PFSK-1 (cell line): ENCODE measurements at regions not wholly inside any gene's neighbourhood (a gene's known extent, or its start where the extent isn't known, plus 50 kb on each side); places are given as distances from the start of the nearest gene placed in this dataset.

Experiments
- FOXP2 ChIP-seq: optimal IDR thresholded peaks from 2 replicates; pipeline ENCODE3; 2011; ENCODE audit warnings: borderline replicate concordance, control low read depth, inconsistent platforms; ENCODE audit not compliant: insufficient read depth; ENCODE audit errors: extremely low read length, extremely low read depth
- POLR2AphosphoS5 ChIP-seq: IDR thresholded peaks from 2 replicates; pipeline ENCODE4 v1.6.1; 2012; ENCODE audit warnings: low read depth, mild to moderate bottlenecking, control low read depth, low read length, moderate library complexity
- REST ChIP-seq, 2 experiments: IDR thresholded peaks; 2 replicates each; pipeline versions ENCODE4 v1.6.1 to v1.8.0; 2011 to 2012; ENCODE audit warnings: low read depth in 2 of 2, low read length in 2 of 2, control low read depth in 1 of 2, inconsistent platforms in 1 of 2, mild to moderate bottlenecking in 1 of 2, moderate library complexity in 1 of 2; ENCODE audit not compliant: insufficient read depth in 1 of 2
- SIN3A ChIP-seq: IDR thresholded peaks from 2 replicates; pipeline ENCODE4 v1.6.1; 2012; ENCODE audit warnings: mild to moderate bottlenecking, low read length, moderate library complexity, borderline replicate concordance; ENCODE audit not compliant: insufficient read depth
- TAF1 ChIP-seq: IDR thresholded peaks from 2 replicates; pipeline ENCODE4 v1.6.1; 2012; ENCODE audit warnings: low read length, control low read depth, borderline replicate concordance; ENCODE audit not compliant: insufficient read depth

- TF ChIP-seq SIN3A = no peak
- TF ChIP-seq REST (IDR thresholded peaks at IDR 0.05; ENCODE audit: insufficient read depth in 1 of 2, low read depth in 2 of 2, low read length in 2 of 2) = no peak
- TF ChIP-seq TAF1 = no peak
- no peak for TF ChIP-seq POLR2AphosphoS5
- TF ChIP-seq FOXP2 = no peak
Measured at GRCh38 chr5:165420493-165420892, 1915.1 kb downstream of the MAT2B start.

GRCh38 chr5:165423697-165424299 is 1918.4 kb downstream of the MAT2B start:
- no peak for TF ChIP-seq TAF1
- no peak for TF ChIP-seq REST (IDR thresholded peaks at IDR 0.05; ENCODE audit: insufficient read depth in 1 of 2, low read depth in 2 of 2, low read length in 2 of 2)
- TF ChIP-seq FOXP2 = no peak
- TF ChIP-seq POLR2AphosphoS5 = no peak
- no peak for TF ChIP-seq SIN3A

- no peak for TF ChIP-seq REST (IDR thresholded peaks at IDR 0.05; ENCODE audit: insufficient read depth in 1 of 2, low read depth in 2 of 2, low read length in 2 of 2)
- no peak for TF ChIP-seq POLR2AphosphoS5
- TF ChIP-seq TAF1 = no peak
- TF ChIP-seq SIN3A = no peak
- no peak for TF ChIP-seq FOXP2
Measured at GRCh38 chr5:165425594-165425993, 1920.2 kb downstream of the MAT2B start.

- TF ChIP-seq POLR2AphosphoS5 (no peak), SIN3A (no peak), TAF1 (no peak), REST (IDR thresholded peaks at IDR 0.05; ENCODE audit: insufficient read depth in 1 of 2, low read depth in 2 of 2, low read length in 2 of 2) (no peak), FOXP2 (no peak)
Measured at GRCh38 chr5:165448753-165449152, 1943.3 kb downstream of the MAT2B start.
